Heart left ventricle (tissue), 13 donors: ENCODE measurements at regions not wholly inside any gene's neighbourhood (a gene's known extent, or its start where the extent isn't known, plus 50 kb on each side); places are given as distances from the start of the nearest gene placed in this dataset.

ENCODE experiments used
- CTCF ChIP-seq, 12 donors: fragments of 200-600 bp; sonication (generic) in 4 of 12; IDR thresholded peaks; one replicate each; pipeline versions ENCODE4 v1.5.0 to v1.8.0; 2018 to 2022; ENCODE audit warnings: antibody characterized with exemption in 12 of 12, mild to moderate bottlenecking in 5 of 12
- POLR2A ChIP-seq, 2 donors: fragments of 450-650 bp; IDR thresholded peaks; one replicate each; pipeline ENCODE4 v1.6.1; 2017; ENCODE audit warnings: antibody characterized with exemption in 2 of 2, mild to moderate bottlenecking in 2 of 2, moderate library complexity in 2 of 2
- donor health status: ischemic (EF 13 %, LVEDD 7.1; RV severe dilation, severe dysfunction).
- donor health status: DM: no; HTN: yes; CAD: no.
- donor health status: DM: no; HTN: no; CAD: no.
- donor health status: ischemic (EF 25% LVEDD 6.9; RV normal size, moderate dysfunction).
- donor health status: ischemic (EF 25% LVEDD 5.7; RV mildly dilated, moderate dysfunction).
- donor health status: ischemic (EF 35%, LVEDD 5.7; RV mildly dilated, moderate dysfunction).
- donor health status: nonischemic (EF 11% LVEDD 7.7; RV severe dilation, severe dysfunction).
- donor health status: DM: yes; HTN: yes; CAD: no.
- donor health status: PGD.
- donor health status: ischemic (EF 29% LVEDD 5.4; RV normal size, mild dysfunction).
- donor health status: nonischemic (EF 23%, LVEDD 6.1; RV moderate dilation, normal function).

- no peak for TF ChIP-seq CTCF (IDR thresholded peaks at IDR 0.05)
- TF ChIP-seq POLR2A (IDR thresholded peaks at IDR 0.05), result no peak
Measured at GRCh38 chr10:30197186-30197585, 137.8 kb upstream of the JCAD start.
